ENCODE measurements at regions not wholly inside any gene's neighbourhood (a gene's known extent, or its start where the extent isn't known, plus 50 kb on each side); places are given as distances from the start of the nearest gene placed in this dataset.

DNA sequence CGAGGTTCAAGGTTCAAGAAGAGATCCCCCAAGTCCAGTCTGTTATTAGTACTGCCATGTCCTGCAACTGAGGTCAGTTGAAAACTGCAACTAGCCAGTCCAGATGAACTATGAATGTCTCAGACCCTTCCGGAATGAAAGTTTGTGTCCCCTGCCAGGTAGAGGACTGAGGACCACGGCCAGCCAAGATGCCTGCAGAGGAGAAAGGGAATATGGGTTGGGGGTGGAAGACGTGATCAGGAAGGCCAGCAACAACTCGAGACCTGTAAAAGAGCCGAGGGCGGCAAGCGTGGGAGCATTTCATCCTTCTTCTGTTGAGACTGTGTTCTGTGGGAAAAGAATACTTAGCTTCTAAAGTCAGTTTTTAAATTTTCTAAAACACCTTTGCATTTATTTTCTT, 572.4 kb upstream of the B3GAT1 start:
- no peak overlapping the region for H3K4me3 ChIP-seq
- no peaks in the 10 kb centered on the region for H3K79me2 ChIP-seq (ENCODE audit: control insufficient read depth, insufficient read depth, low read length)
- H3K9me1 ChIP-seq (ENCODE audit: control insufficient read depth, insufficient read depth, low read length), result no peaks in the 10 kb centered on the region
- intact Hi-C loops (cut with micrococcal nuclease), result no loop called here
- CTCF ChIA-PET (ENCODE audit: low intra/inter-chr PET ratio), result no interaction called here
- H3K9me3 ChIP-seq (replicated peaks; ENCODE audit: control insufficient read depth, insufficient read depth, low read depth, low read length), result no peaks in the 10 kb centered on the region
- FAIRE-seq (no peak), ATAC-seq (no peak), DNase-seq (ENCODE audit: extremely low read depth in 1 of 4, low spot score in 3 of 4) (no peak)
- no peak overlapping the region for H3K4me2 ChIP-seq (ENCODE audit: insufficient read depth, low read length)
- no peaks in the 10 kb centered on the region for H3K4me1 ChIP-seq (replicated peaks in 1 of 2; ENCODE audit: control insufficient read depth in 2 of 2, insufficient read depth in 2 of 2, low read length in 2 of 2)
- 0% methylated on average over 8 of the region's 8 CpGs for WGBS (ENCODE audit: insufficient coverage, low coverage, missing lambda C conversion rate)
- BruUV-seq (replicated peaks), result no TSS peak
- no peaks in the 10 kb centered on the region for H4K20me1 ChIP-seq (replicated peaks; ENCODE audit: control insufficient read depth, insufficient read depth, low read length)
- in situ Hi-C loops (cut with MboI), result no loop called here
- H3K9ac ChIP-seq (ENCODE audit: insufficient read depth in 1 of 2, low read depth in 2 of 2, low read length in 2 of 2), result no peak overlapping the region
- POLR2A ChIA-PET, result interaction anchor here (1.0 kb wide), 1 partner anchor 11 kb away, joined by 3 read pairs; no protein-coding TSS in a partner anchor
- no peaks in the 10 kb centered on the region for H3K36me3 ChIP-seq (ENCODE audit: control insufficient read depth, insufficient read depth, low read length)
- no peak overlapping the region for H3K27ac ChIP-seq (ENCODE audit: extremely low read depth, low read depth, low read length)
- H2AFZ ChIP-seq (ENCODE audit: low read depth, low read length), result no peak overlapping the region
- TF ChIP-seq KDM5B (IDR thresholded peaks at IDR 0.05; ENCODE audit: insufficient replicate concordance, low read depth, low read length) (no peak), FUS (optimal IDR thresholded peaks at IDR 0.05; ENCODE audit: low read depth, low read length) (no peak), RNF2 (IDR thresholded peaks at IDR 0.05) (no peak), BMI1 (IDR thresholded peaks at IDR 0.05; ENCODE audit: low read length) (no peak), ETV1 (tag; conservative IDR thresholded peaks at IDR 0.05; ENCODE audit: low read depth) (no peak), PML (IDR thresholded peaks at IDR 0.05; ENCODE audit: low read length) (no peak), NFIC (IDR thresholded peaks at IDR 0.05) (no peak), SP1 (CRISPR knock-in tag; IDR thresholded peaks at IDR 0.05) (no peak), EWSR1 (IDR thresholded peaks at IDR 0.05; ENCODE audit: borderline replicate concordance, low read depth, partially characterized antibody) (no peak), CREB1 (IDR thresholded peaks at IDR 0.05) (no peak), CREB1 (CRISPR knock-in tag; IDR thresholded peaks at IDR 0.05) (no peak), ZNF232 (CRISPR knock-in tag; IDR thresholded peaks at IDR 0.05) (no peak), NR3C1 (CRISPR knock-in tag; IDR thresholded peaks at IDR 0.05) (no peak), KDM1A (IDR thresholded peaks at IDR 0.05) (no peak), GATAD2B (IDR thresholded peaks at IDR 0.05; ENCODE audit: borderline replicate concordance) (no peak)
- TF ChIP-seq, protein P1, sequence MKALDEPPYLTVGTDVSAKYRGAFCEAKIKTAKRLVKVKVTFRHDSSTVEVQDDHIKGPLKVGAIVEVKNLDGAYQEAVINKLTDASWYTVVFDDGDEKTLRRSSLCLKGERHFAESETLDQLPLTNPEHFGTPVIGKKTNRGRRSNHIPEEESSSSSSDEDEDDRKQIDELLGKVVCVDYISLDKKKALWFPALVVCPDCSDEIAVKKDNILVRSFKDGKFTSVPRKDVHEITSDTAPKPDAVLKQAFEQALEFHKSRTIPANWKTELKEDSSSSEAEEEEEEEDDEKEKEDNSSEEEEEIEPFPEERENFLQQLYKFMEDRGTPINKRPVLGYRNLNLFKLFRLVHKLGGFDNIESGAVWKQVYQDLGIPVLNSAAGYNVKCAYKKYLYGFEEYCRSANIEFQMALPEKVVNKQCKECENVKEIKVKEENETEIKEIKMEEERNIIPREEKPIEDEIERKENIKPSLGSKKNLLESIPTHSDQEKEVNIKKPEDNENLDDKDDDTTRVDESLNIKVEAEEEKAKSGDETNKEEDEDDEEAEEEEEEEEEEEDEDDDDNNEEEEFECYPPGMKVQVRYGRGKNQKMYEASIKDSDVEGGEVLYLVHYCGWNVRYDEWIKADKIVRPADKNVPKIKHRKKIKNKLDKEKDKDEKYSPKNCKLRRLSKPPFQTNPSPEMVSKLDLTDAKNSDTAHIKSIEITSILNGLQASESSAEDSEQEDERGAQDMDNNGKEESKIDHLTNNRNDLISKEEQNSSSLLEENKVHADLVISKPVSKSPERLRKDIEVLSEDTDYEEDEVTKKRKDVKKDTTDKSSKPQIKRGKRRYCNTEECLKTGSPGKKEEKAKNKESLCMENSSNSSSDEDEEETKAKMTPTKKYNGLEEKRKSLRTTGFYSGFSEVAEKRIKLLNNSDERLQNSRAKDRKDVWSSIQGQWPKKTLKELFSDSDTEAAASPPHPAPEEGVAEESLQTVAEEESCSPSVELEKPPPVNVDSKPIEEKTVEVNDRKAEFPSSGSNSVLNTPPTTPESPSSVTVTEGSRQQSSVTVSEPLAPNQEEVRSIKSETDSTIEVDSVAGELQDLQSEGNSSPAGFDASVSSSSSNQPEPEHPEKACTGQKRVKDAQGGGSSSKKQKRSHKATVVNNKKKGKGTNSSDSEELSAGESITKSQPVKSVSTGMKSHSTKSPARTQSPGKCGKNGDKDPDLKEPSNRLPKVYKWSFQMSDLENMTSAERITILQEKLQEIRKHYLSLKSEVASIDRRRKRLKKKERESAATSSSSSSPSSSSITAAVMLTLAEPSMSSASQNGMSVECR (CRISPR knock-in tag; IDR thresholded peaks at IDR 0.05), result no peak
- TF ChIP-seq, protein P2, sequence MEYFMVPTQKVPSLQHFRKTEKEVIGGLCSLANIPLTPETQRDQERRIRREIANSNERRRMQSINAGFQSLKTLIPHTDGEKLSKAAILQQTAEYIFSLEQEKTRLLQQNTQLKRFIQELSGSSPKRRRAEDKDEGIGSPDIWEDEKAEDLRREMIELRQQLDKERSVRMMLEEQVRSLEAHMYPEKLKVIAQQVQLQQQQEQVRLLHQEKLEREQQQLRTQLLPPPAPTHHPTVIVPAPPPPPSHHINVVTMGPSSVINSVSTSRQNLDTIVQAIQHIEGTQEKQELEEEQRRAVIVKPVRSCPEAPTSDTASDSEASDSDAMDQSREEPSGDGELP (CRISPR knock-in tag; IDR thresholded peaks at IDR 0.05; ENCODE audit: borderline replicate concordance), result no peak
- H3K27me3 ChIP-seq (ENCODE audit: control insufficient read depth in 2 of 2, insufficient read depth in 2 of 2, low read length in 2 of 2), result peaks cover 2 to 13% of the 10 kb centered on the region in 2 experiments; a peak in 3 of 5 replicates
